Stomach (tissue), 8 donors: ENCODE measurements at regions not wholly inside any gene's neighbourhood (a gene's known extent, or its start where the extent isn't known, plus 50 kb on each side); places are given as distances from the start of the nearest gene placed in this dataset.

Experiments used
- DNase-seq, 2 donors: peaks; one replicate each; pipeline versions ENCODE4 v3.0.0 to v3.0.0-alpha.2; 2013 to 2019
- H3K27ac ChIP-seq, 5 donors: fragments of 200-600 bp in 4 of 5; sonication (generic) in 4 of 5; one replicate each; pipeline ENCODE4 v1.5.1; 2013 to 2019; ENCODE audit warnings: mild to moderate bottlenecking in 1 of 5, moderate library complexity in 1 of 5
- H3K27me3 ChIP-seq, 3 donors: fragments of 200-600 bp; sonication (generic); one replicate each; pipeline ENCODE4 v1.5.1; 2017 to 2019; ENCODE audit warnings: mixed run types in 1 of 3
- H3K36me3 ChIP-seq, 4 donors: fragments of 200-600 bp; sonication (generic); 1 replicate in 3 of 4; 2 replicates in 1 of 4; pipeline ENCODE4 v1.5.1; 2016 to 2019
- H3K4me1 ChIP-seq, 4 donors: fragments of 200-600 bp; sonication (generic); one replicate each; pipeline ENCODE4 v1.5.1; 2016 to 2019
- H3K4me3 ChIP-seq, 4 donors: fragments of 200-600 bp; sonication (generic) in 3 of 4; one replicate each; pipeline ENCODE4 v1.5.1; 2016 to 2019; ENCODE audit warnings: mild to moderate bottlenecking in 1 of 4
- H3K9me3 ChIP-seq, 4 donors: fragments of 200-600 bp; sonication (generic); one replicate each; pipeline ENCODE4 v1.5.1; 2016 to 2019
- CTCF ChIP-seq, 7 experiments: fragments of 450-650 bp in 4 of 7; fragments of 200-600 bp in 3 of 7; sonication (generic) in 3 of 7; IDR thresholded peaks; one replicate each; pipeline ENCODE4 v1.5.1; 2016 to 2019; ENCODE audit warnings: antibody characterized with exemption in 7 of 7, control low read depth in 2 of 7, mild to moderate bottlenecking in 1 of 7
- EP300 ChIP-seq: sonication (generic); formaldehyde crosslinking; IDR thresholded peaks from one replicate; pipeline ENCODE4 v1.6.1; 2017; ENCODE audit warnings: antibody characterized with exemption
- POLR2A ChIP-seq, 4 donors: fragments of 450-650 bp; IDR thresholded peaks; one replicate each; pipeline ENCODE4 v1.6.1; 2016; ENCODE audit warnings: antibody characterized with exemption in 4 of 4, control low read depth in 2 of 4, mild to moderate bottlenecking in 1 of 4, moderate library complexity in 1 of 4
- POLR2AphosphoS5 ChIP-seq, 3 donors: sonication (generic); formaldehyde crosslinking; IDR thresholded peaks; one replicate each; pipeline ENCODE4 v1.6.1; 2016; ENCODE audit warnings: antibody characterized with exemption in 3 of 3
- WGBS, 5 donors: extraction: QIAGEN DNeasy Blood & Tissue Kit in 3 of 5; methylation state at CpG; one replicate each; pipeline versions ENCODE4 v1.1.5 to v1.1.7; 2013 to 2018; 5-methylcytosine and 5-hydroxymethylcytosine counted together
- intact Hi-C: fragments of 100-400 bp; cut with DNase I; formaldehyde crosslinking; loops from one replicate; pipeline ENCODE4 v1.15.1; 2023; ENCODE audit warnings: low total_unique reads
- donor health status: healthy with polysubstance abuse.
- donor health status: Bipolar disorder and iron deficiency.
- donor health status: healthy.

DNA sequence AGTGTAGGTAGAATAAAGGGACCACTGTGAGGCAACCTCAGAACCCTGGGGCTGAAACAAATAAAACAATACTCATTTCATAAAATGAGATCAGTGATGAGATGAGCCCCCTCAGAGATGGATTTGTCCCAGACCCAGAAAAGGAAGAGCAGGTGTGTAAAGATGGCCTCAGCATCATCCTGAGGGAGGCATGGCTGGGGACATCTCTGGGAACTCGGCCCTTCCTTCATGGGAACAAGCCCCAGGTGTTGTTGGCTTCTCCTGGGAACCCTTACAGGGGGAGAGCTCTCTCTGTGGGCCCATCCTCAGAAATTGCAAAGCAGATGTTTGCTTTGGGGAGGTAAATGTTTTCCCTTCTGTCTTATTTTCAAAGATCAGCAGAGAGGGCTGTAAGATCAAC is 133.2 kb upstream of the USP24 start:
- no peak for DNase-seq
- H3K9me3 ChIP-seq = no peaks in the 10 kb centered on the region
- peaks cover 0 to 12% (median 0%) of the 10 kb centered on the region in 3 donors for H3K27me3 ChIP-seq
- H3K4me1 ChIP-seq = no peaks in the 10 kb centered on the region
- no peak overlapping the region for H3K4me3 ChIP-seq
- H3K27ac ChIP-seq = no peak overlapping the region
- TF ChIP-seq POLR2AphosphoS5 (IDR thresholded peaks at IDR 0.05) (no peak), CTCF (IDR thresholded peaks at IDR 0.05) (no peak), EP300 (no peak), POLR2A (IDR thresholded peaks at IDR 0.05) (no peak)
- intact Hi-C loops = no loop called here
- 0 to 17% (median 0%) methylated on average over 1 of the region's 1 CpG for WGBS, 5 donors
- H3K36me3 ChIP-seq = no peaks in the 10 kb centered on the region

DNA sequence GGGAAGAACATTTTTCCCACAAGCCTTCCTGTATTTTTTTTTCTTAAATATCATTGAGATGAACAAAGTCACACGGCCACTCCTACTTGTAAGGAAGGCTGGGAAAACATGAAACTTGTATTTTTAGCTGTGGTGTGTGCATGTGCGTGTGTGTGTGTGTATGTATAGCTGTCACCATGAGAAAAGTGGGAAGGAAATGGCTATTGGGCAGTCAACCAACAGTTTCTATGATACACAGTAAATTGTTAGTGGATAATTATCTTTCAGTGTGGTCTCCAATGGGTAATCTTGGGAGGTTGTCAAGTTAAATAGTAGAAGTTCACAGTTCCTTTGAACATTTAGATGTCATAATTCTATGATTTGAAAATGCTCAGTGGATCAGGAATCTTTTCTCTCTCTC is 132.7 kb upstream of the USP24 start:
- Histone ChIP-seq H3K27me3 (peaks cover 0 to 12% (median 0%) of the 10 kb centered on the region in 3 donors), H3K4me3 (no peak overlapping the region), H3K27ac (no peak overlapping the region), H3K9me3 (no peaks in the 10 kb centered on the region), H3K36me3 (no peaks in the 10 kb centered on the region), H3K4me1 (no peaks in the 10 kb centered on the region)
- WGBS, 5 donors = 67 to 73% (median 72%) methylated on average over 2 of the region's 2 CpGs
- intact Hi-C loops = no loop called here
- peak in 1 of 2 donors; percentile 68 for DNase-seq
- TF ChIP-seq CTCF (IDR thresholded peaks at IDR 0.05) (no peak), POLR2AphosphoS5 (IDR thresholded peaks at IDR 0.05) (no peak), EP300 (no peak), POLR2A (IDR thresholded peaks at IDR 0.05) (no peak)

DNA sequence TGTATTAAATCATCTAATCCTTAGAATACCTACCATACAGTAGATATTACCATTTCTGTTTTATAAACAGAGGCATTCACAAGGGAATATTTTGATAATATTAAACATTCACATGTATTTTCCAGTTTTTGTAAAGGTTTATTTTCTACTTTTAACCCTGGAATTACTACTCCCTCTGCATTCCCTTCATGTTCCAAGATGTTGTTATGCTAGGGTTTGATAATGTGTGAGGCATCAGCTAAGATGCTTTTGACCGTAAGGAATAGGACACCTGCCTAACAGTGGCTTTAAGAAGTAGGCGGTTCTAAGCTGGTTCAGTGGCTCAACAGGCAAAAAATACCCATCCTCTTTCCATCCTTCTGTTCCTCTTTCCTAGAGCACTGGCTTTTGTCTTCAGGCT is 131.9 kb upstream of the USP24 start:
- Histone ChIP-seq H3K36me3 (no peaks in the 10 kb centered on the region), H3K27me3 (peaks cover 0 to 12% (median 0%) of the 10 kb centered on the region in 3 donors), H3K4me3 (no peak overlapping the region), H3K27ac (no peak overlapping the region), H3K4me1 (no peaks in the 10 kb centered on the region), H3K9me3 (no peaks in the 10 kb centered on the region)
- 84 to 92% (median 85%) methylated on average over 2 of the region's 2 CpGs for WGBS, 5 donors
- TF ChIP-seq POLR2A (IDR thresholded peaks at IDR 0.05) = no peak
- no peak for TF ChIP-seq POLR2AphosphoS5 (IDR thresholded peaks at IDR 0.05)
- no peak for TF ChIP-seq EP300
- no peak for TF ChIP-seq CTCF (IDR thresholded peaks at IDR 0.05)
- intact Hi-C loops = no loop called here
- no peak for DNase-seq

GRCh38 chr1:55346586-55346985 is 131.4 kb upstream of the USP24 start:
- no peak for DNase-seq
- TF ChIP-seq POLR2AphosphoS5 (IDR thresholded peaks at IDR 0.05) (no peak), EP300 (no peak), POLR2A (IDR thresholded peaks at IDR 0.05) (no peak), CTCF (IDR thresholded peaks at IDR 0.05) (no peak)
- 91 to 96% (median 94%) methylated on average over 1 of the region's 1 CpG for WGBS, 5 donors
- Histone ChIP-seq H3K4me3 (no peak overlapping the region), H3K9me3 (no peaks in the 10 kb centered on the region), H3K27ac (no peak overlapping the region), H3K4me1 (no peaks in the 10 kb centered on the region), H3K27me3 (peaks cover 0 to 12% (median 0%) of the 10 kb centered on the region in 3 donors), H3K36me3 (no peaks in the 10 kb centered on the region)
- intact Hi-C loops = no loop called here
